ENCODE measurements at regions not wholly inside any gene's neighbourhood (a gene's known extent, or its start where the extent isn't known, plus 50 kb on each side); places are given as distances from the start of the nearest gene placed in this dataset.
"Not testable (repeated sequence)": the region's sequence is repeated elsewhere in the genome, so short reads cannot be mapped to it uniquely, and the experiment has no call there.

GRCh38 chr15:95059346-95059905 lies 828.1 kb downstream of the MCTP2 start:
- Histone ChIP-seq H3K4me1 (ENCODE audit: low read depth) (no peaks in the 10 kb centered on the region), H3K27ac (no peak overlapping the region), H3K27me3 (no peaks in the 10 kb centered on the region), H3K9me3 (ENCODE audit: low read depth) (no peaks in the 10 kb centered on the region), H3K4me3 (no peak overlapping the region), H3K36me3 (no peaks in the 10 kb centered on the region)
- no peak for TF ChIP-seq CTCF (IDR thresholded peaks at IDR 0.05; ENCODE audit: low read depth, low read length)
- DNase-seq (ENCODE audit: low read depth in 1 of 2, low spot score in 1 of 2), result no peak

DNA sequence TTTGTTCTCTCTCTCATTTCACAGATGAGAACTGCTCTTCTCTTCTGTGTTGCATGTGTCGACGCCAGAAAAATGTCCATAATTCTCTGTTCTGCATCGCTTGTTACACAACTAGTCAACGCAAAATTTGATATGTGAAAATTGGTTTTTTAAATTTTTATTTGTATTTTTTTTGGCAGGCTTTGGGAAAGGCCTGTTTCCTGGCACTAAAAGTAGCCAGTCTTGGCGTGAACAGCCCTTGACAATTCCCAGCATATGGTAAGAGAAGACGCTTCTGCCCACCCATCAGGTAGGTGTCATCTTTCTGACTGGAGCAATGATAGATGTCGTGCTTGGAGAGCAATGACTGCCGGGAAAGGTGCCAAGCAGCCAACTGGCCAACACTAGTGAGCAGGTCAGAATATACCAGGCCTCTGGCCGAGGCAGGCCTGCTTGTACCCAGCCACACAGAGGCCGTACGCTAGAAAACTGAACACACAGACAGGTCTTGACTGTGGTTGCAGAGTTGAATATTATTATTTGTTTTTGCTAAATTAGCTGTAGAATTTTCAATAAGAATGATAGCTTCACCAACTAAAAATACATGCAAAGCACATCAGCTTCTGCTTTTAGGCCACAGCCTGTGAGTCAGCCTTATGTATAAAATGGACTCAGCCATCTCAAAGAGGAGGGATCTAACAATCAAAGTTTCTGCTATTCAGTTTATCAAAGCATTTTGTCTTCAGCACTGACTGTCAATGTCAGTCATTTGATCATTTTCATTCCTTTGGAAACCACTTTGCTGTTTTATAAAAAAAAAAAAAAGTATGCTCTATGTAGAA lies 837.5 kb downstream of the MCTP2 start:
- TF ChIP-seq CTCF (IDR thresholded peaks at IDR 0.05; ENCODE audit: low read depth, low read length), result no peak

GRCh38 chr15:95075792-95076677 lies 844.7 kb downstream of the MCTP2 start:
- H3K27ac ChIP-seq, result no peak overlapping the region
- H3K9me3 ChIP-seq (ENCODE audit: low read depth), result no peaks in the 10 kb centered on the region
- H3K4me3 ChIP-seq, result no peak overlapping the region
- DNase-seq (ENCODE audit: low read depth in 1 of 2, low spot score in 1 of 2), result no peak
- no peaks in the 10 kb centered on the region for H3K27me3 ChIP-seq
- no peaks in the 10 kb centered on the region for H3K36me3 ChIP-seq
- H3K4me1 ChIP-seq (ENCODE audit: low read depth), result no peaks in the 10 kb centered on the region
- no peak for TF ChIP-seq CTCF (IDR thresholded peaks at IDR 0.05; ENCODE audit: low read depth, low read length)

More for the DNA sequence above, 837.5 kb downstream of the MCTP2 start:
- DNase-seq (ENCODE audit: low read depth in 1 of 2, low spot score in 1 of 2), result no peak
- Histone ChIP-seq H3K4me3 (no peak overlapping the region), H3K27ac (no peak overlapping the region), H3K27me3 (no peaks in the 10 kb centered on the region), H3K36me3 (no peaks in the 10 kb centered on the region), H3K4me1 (ENCODE audit: low read depth) (no peaks in the 10 kb centered on the region), H3K9me3 (ENCODE audit: low read depth) (no peaks in the 10 kb centered on the region)

DNA sequence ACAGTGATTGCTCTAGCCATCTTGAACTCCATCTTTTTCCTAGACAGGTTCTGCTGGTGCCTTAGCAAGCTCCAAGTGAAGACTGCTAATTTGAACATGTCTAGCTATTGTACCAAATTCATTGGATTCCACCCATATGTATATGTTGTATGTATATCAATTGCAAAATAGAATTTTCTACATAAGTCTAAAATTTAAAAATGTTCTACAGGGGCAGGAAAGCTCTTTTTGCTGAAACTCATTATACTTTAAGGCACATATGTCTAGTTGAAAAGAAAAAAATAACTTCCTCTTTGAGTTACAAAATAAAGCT lies 845.3 kb downstream of the MCTP2 start:
- H3K27ac ChIP-seq, result no peak overlapping the region
- no peaks in the 10 kb centered on the region for H3K27me3 ChIP-seq
- no peaks in the 10 kb centered on the region for H3K36me3 ChIP-seq
- H3K4me3 ChIP-seq, result no peak overlapping the region
- DNase-seq (ENCODE audit: low read depth in 1 of 2, low spot score in 1 of 2), result no peak
- TF ChIP-seq CTCF (IDR thresholded peaks at IDR 0.05; ENCODE audit: low read depth, low read length), result no peak
- no peaks in the 10 kb centered on the region for H3K4me1 ChIP-seq (ENCODE audit: low read depth)
- H3K9me3 ChIP-seq (ENCODE audit: low read depth), result no peaks in the 10 kb centered on the region

- H3K4me1 ChIP-seq (ENCODE audit: low read depth), result no peaks in the 10 kb centered on the region
- no peaks in the 10 kb centered on the region for H3K36me3 ChIP-seq
- H3K4me3 ChIP-seq, result no peak overlapping the region
- DNase-seq (ENCODE audit: low read depth in 1 of 2, low spot score in 1 of 2), result no peak
- no peak for TF ChIP-seq CTCF (IDR thresholded peaks at IDR 0.05; ENCODE audit: low read depth, low read length)
- H3K9me3 ChIP-seq (ENCODE audit: low read depth), result no peaks in the 10 kb centered on the region
- H3K27ac ChIP-seq, result no peak overlapping the region
- no peaks in the 10 kb centered on the region for H3K27me3 ChIP-seq
These were observed 846.6 kb downstream of the MCTP2 start for GRCh38 chr15:95078003-95078402.

DNA sequence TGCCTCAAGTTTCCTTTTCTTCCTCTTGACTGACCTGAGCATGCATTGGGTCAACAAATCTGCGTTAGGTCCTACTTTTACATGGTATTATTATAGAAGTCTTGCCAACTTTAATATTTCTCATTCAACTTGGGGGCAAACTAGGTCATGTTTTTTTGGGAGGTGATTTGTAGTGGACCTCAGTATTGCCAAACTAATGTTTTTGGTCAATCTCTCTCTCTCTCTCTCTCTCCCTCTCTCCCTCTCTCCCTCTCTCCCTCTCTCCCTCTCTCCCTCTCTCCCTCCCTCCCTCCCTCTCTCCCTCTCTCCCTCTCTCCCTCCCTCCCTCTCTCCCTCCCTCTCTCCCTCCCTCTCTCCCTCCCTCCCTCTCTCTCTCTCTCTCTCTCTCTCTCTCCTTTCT lies 848.9 kb downstream of the MCTP2 start:
- H3K27ac ChIP-seq; H3K4me1 ChIP-seq (ENCODE audit: low read depth); DNase-seq (ENCODE audit: low read depth in 1 of 2, low spot score in 1 of 2); H3K9me3 ChIP-seq (ENCODE audit: low read depth); H3K36me3 ChIP-seq; H3K27me3 ChIP-seq; H3K4me3 ChIP-seq: not testable (repeated sequence)

All from cardiac muscle cell (in vitro differentiated cells and primary cell).